Progenitor cell of endocrine pancreas (in vitro differentiated cells): ENCODE measurements at regions not wholly inside any gene's neighbourhood (a gene's known extent, or its start where the extent isn't known, plus 50 kb on each side); places are given as distances from the start of the nearest gene placed in this dataset.

Experiments
- DNase-seq: peaks from one replicate; pipeline ENCODE4 v3.0.0; 2021; ENCODE audit warnings: low spot score; ENCODE audit not compliant: unreplicated experiment
- H3K27ac Mint-ChIP-seq: 2 replicates; pipeline ENCODE4 v1.8.0; 2021; ENCODE audit warnings: mild to moderate bottlenecking, moderate library complexity, mixed read lengths
- H3K27me3 Mint-ChIP-seq: 2 replicates; pipeline ENCODE4 v1.8.0; 2021; ENCODE audit warnings: mixed read lengths
- H3K36me3 Mint-ChIP-seq: 2 replicates; pipeline ENCODE4 v1.8.0; 2022; ENCODE audit warnings: mixed read lengths; ENCODE audit not compliant: insufficient read depth
- H3K4me1 Mint-ChIP-seq: 2 replicates; pipeline ENCODE4 v1.8.0; 2021; ENCODE audit warnings: low read depth, mixed read lengths
- H3K4me3 Mint-ChIP-seq: 2 replicates; pipeline ENCODE4 v1.8.0; 2021; ENCODE audit warnings: low read depth, mild to moderate bottlenecking, moderate library complexity, mixed read lengths
- H3K9me3 Mint-ChIP-seq: 2 replicates; pipeline ENCODE4 v1.8.0; 2021; ENCODE audit warnings: low read depth, mixed read lengths
- CTCF ChIP-seq: fragments of 200-600 bp; sonication (generic); IDR thresholded peaks from one replicate; pipeline ENCODE4 v1.5.0; 2021; ENCODE audit warnings: antibody characterized with exemption, mild to moderate bottlenecking; ENCODE audit not compliant: unreplicated experiment

GRCh38 chr4:45327544-45327943 lies 601.2 kb upstream of the GNPDA2 start:
- Mint-ChIP-seq H3K36me3 (no peaks in the 10 kb centered on the region), H3K27ac (no peak overlapping the region), H3K4me3 (no peak overlapping the region), H3K4me1 (no peaks in the 10 kb centered on the region), H3K9me3 (no peaks in the 10 kb centered on the region), H3K27me3 (no peaks in the 10 kb centered on the region)
- no peak for TF ChIP-seq CTCF
- no peak for DNase-seq

- Mint-ChIP-seq H3K36me3 (no peaks in the 10 kb centered on the region), H3K4me1 (no peaks in the 10 kb centered on the region), H3K27me3 (no peaks in the 10 kb centered on the region), H3K9me3 (no peaks in the 10 kb centered on the region), H3K27ac (no peak overlapping the region), H3K4me3 (no peak overlapping the region)
- no peak for TF ChIP-seq CTCF
- DNase-seq = no peak
Observed at GRCh38 chr4:45324455-45325417, 598.4 kb upstream of the GNPDA2 start.

GRCh38 chr4:45323453-45324058 lies 597.2 kb upstream of the GNPDA2 start:
- H3K27ac Mint-ChIP-seq = no peak overlapping the region

GRCh38 chr4:45317739-45318138 lies 591.4 kb upstream of the GNPDA2 start:
- DNase-seq = no peak
- Mint-ChIP-seq H3K4me1 (no peaks in the 10 kb centered on the region), H3K9me3 (no peaks in the 10 kb centered on the region), H3K36me3 (no peaks in the 10 kb centered on the region), H3K4me3 (no peak overlapping the region), H3K27me3 (no peaks in the 10 kb centered on the region), H3K27ac (no peak overlapping the region)
- TF ChIP-seq CTCF = no peak

More at GRCh38 chr4:45323453-45324058, 597.2 kb upstream of the GNPDA2 start:
- no peaks in the 10 kb centered on the region for H3K27me3 Mint-ChIP-seq
- H3K36me3 Mint-ChIP-seq = no peaks in the 10 kb centered on the region
- no peak for DNase-seq
- no peak for TF ChIP-seq CTCF
- H3K4me3 Mint-ChIP-seq = no peak overlapping the region
- H3K9me3 Mint-ChIP-seq = no peaks in the 10 kb centered on the region
- H3K4me1 Mint-ChIP-seq = no peaks in the 10 kb centered on the region

GRCh38 chr4:45317276-45317675 lies 590.9 kb upstream of the GNPDA2 start:
- Mint-ChIP-seq H3K4me1 (no peaks in the 10 kb centered on the region), H3K27ac (no peak overlapping the region), H3K36me3 (no peaks in the 10 kb centered on the region), H3K9me3 (peaks cover 2% of the 10 kb centered on the region), H3K27me3 (no peaks in the 10 kb centered on the region), H3K4me3 (no peak overlapping the region)
- DNase-seq = no peak
- no peak for TF ChIP-seq CTCF
